ENCODE measurements at regions not wholly inside any gene's neighbourhood (a gene's known extent, or its start where the extent isn't known, plus 50 kb on each side); places are given as distances from the start of the nearest gene placed in this dataset.

DNA sequence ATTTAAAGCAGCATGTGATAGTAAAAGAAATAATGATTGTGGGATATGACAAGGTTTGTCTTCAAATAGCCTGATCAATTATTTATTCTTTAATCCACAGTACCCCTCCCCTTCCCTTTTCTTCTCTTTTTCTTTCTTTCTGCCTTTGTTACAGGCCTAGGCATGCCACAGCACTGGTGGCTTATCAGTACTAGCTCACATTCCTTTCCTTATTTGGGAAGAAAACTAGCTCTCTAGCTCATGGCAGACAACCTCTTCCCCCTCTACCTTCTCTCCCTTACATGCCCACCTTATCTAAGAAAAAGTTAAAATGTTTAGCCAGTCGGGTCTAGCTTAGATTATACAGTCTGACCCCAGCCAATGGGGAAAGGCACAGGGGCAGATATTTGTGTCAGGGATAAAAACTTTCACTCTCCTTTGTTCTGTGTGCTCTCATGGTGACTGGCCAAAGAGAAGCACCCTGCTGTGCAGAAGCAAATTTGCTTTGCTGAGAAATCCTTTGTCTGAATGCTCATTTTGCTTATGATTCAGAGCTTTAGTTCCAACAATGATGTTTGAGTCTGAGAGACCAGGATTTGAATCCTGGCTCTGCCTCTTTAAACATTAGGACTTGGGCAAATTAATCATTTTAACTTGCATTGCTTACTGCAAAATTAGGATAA is 75.8 kb upstream of the CDH12 start:
- Mint-ChIP-seq H3K4me3 (no peak overlapping the region), H3K36me3 (no peaks in the 10 kb centered on the region), H3K27me3 (no peaks in the 10 kb centered on the region), H3K27ac (no peak overlapping the region), H3K9me3 (peaks cover 0 to 32% (median 19%) of the 10 kb centered on the region in 11 donors), H3K4me1 (no peaks in the 10 kb centered on the region)
- intact Hi-C loops (cut with micrococcal nuclease) = no loop called here
- H3K4me1 ChIP-seq (ENCODE audit: control insufficient read depth in 2 of 2, insufficient read depth in 2 of 2, low read length in 2 of 2) = no peaks in the 10 kb centered on the region
- POLR2A ChIA-PET = no interaction called here
- H3K4me3 ChIP-seq (ENCODE audit: low read length) = no peak overlapping the region
- CTCF ChIA-PET = interaction anchor here (0.6 kb wide), 1 partner anchor 74 kb away, joined by 3 read pairs; no protein-coding TSS in a partner anchor
- no peaks in the 10 kb centered on the region for H3K27me3 ChIP-seq (ENCODE audit: control insufficient read depth in 2 of 2, insufficient read depth in 2 of 2, low read length in 2 of 2)
- no peaks in the 10 kb centered on the region for H3K36me3 ChIP-seq (ENCODE audit: control insufficient read depth in 2 of 3, insufficient read depth in 3 of 3, low read length in 3 of 3)
- DNase-seq (no peak), ATAC-seq (no peak)
- no peak overlapping the region for H3K27ac ChIP-seq (ENCODE audit: low read depth, low read length)
- H3K9me3 ChIP-seq (ENCODE audit: control insufficient read depth in 2 of 3, low read length in 3 of 3) = no peaks in the 10 kb centered on the region

DNA sequence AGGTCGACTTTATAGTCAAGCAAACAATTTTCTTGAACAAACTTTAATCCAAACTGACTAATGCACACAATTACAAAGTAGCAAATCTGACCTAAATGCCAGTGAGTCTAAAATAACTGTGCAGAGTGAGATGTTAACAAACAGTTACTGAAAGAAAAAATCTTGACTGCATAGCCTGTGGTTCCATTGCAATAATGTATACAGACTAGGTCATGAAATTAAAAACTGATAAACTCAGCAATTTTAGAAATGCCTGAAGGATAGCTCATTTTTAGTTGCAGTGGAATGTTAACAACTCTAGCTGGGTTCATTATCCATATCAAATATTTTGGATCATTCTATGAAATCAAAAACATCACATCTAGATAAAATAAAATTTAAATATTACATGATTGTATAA is 73.4 kb upstream of the CDH12 start:
- no peak for ATAC-seq
- Histone ChIP-seq H3K36me3 (ENCODE audit: control insufficient read depth in 2 of 3, insufficient read depth in 3 of 3, low read length in 3 of 3) (no peaks in the 10 kb centered on the region), H3K4me1 (ENCODE audit: control insufficient read depth in 2 of 2, insufficient read depth in 2 of 2, low read length in 2 of 2) (no peaks in the 10 kb centered on the region), H3K27me3 (ENCODE audit: control insufficient read depth in 2 of 2, insufficient read depth in 2 of 2, low read length in 2 of 2) (no peaks in the 10 kb centered on the region), H3K9me3 (ENCODE audit: control insufficient read depth in 2 of 3, low read length in 3 of 3) (no peaks in the 10 kb centered on the region), H3K27ac (ENCODE audit: low read depth, low read length) (no peak overlapping the region), H3K4me3 (ENCODE audit: low read length) (no peak overlapping the region)
- ChIA-PET POLR2A (no interaction called here), CTCF (no interaction called here)
- intact Hi-C loops (cut with micrococcal nuclease) = no loop called here
- Mint-ChIP-seq H3K4me1 (no peaks in the 10 kb centered on the region), H3K36me3 (no peaks in the 10 kb centered on the region), H3K4me3 (no peak overlapping the region), H3K27me3 (no peaks in the 10 kb centered on the region), H3K27ac (no peak overlapping the region), H3K9me3 (peaks cover 0 to 41% (median 8%) of the 10 kb centered on the region in 11 donors)
- DNase-seq = no peak

- Histone ChIP-seq H3K4me1 (ENCODE audit: control insufficient read depth in 2 of 2, insufficient read depth in 2 of 2, low read length in 2 of 2) (no peaks in the 10 kb centered on the region), H3K9me3 (ENCODE audit: control insufficient read depth in 2 of 3, low read length in 3 of 3) (no peaks in the 10 kb centered on the region), H3K27ac (ENCODE audit: low read depth, low read length) (no peak overlapping the region), H3K36me3 (ENCODE audit: control insufficient read depth in 2 of 3, insufficient read depth in 3 of 3, low read length in 3 of 3) (no peaks in the 10 kb centered on the region), H3K4me3 (ENCODE audit: low read length) (no peak overlapping the region), H3K27me3 (ENCODE audit: control insufficient read depth in 2 of 2, insufficient read depth in 2 of 2, low read length in 2 of 2) (no peaks in the 10 kb centered on the region)
- H3K36me3 Mint-ChIP-seq = no peaks in the 10 kb centered on the region
- ATAC-seq (no peak), DNase-seq (no peak)
- CTCF ChIA-PET = no interaction called here
- H3K4me3 Mint-ChIP-seq = no peak overlapping the region
- no peak overlapping the region for H3K27ac Mint-ChIP-seq
- no peaks in the 10 kb centered on the region for H3K4me1 Mint-ChIP-seq
- peaks cover 2 to 23% (median 5%) of the 10 kb centered on the region in 11 donors for H3K9me3 Mint-ChIP-seq
- H3K27me3 Mint-ChIP-seq = no peaks in the 10 kb centered on the region
- intact Hi-C loops (cut with micrococcal nuclease) = no loop called here
- POLR2A ChIA-PET = no interaction called here
Observed at GRCh38 chr5:22918511-22918910, 65.4 kb upstream of the CDH12 start.

DNA sequence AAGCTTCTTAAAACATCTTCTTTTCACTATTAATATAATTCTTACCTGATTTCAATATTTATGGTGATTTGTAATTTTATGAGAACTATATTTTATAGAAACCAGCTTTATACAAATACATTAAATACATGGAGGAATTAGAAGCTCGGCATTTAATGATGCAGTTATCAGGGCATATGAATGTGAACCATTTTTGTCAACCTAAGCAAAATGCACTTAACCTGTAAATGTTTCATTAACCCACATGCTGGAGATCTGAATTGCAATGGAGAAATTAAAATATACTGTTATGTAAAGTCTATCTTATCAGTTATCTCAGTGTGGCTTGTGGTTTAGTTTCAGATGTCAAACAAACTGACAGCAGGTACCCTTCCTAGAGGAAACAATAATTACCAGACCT is 63.2 kb upstream of the CDH12 start:
- H3K27ac Mint-ChIP-seq = no peak overlapping the region
- H3K36me3 Mint-ChIP-seq = no peaks in the 10 kb centered on the region
- POLR2A ChIA-PET = no interaction called here
- H3K27me3 Mint-ChIP-seq = no peaks in the 10 kb centered on the region
- DNase-seq (no peak), ATAC-seq (no peak)
- H3K9me3 Mint-ChIP-seq = peaks cover 0 to 17% (median 5%) of the 10 kb centered on the region in 11 donors
- no peaks in the 10 kb centered on the region for H3K4me1 Mint-ChIP-seq
- no peaks in the 10 kb centered on the region for H3K4me1 ChIP-seq (ENCODE audit: control insufficient read depth in 2 of 2, insufficient read depth in 2 of 2, low read length in 2 of 2)
- no peaks in the 10 kb centered on the region for H3K36me3 ChIP-seq (ENCODE audit: control insufficient read depth in 2 of 3, insufficient read depth in 3 of 3, low read length in 3 of 3)
- intact Hi-C loops (cut with micrococcal nuclease) = no loop called here
- no peak overlapping the region for H3K4me3 Mint-ChIP-seq
- no peak overlapping the region for H3K4me3 ChIP-seq (ENCODE audit: low read length)
- H3K9me3 ChIP-seq (ENCODE audit: control insufficient read depth in 2 of 3, low read length in 3 of 3) = no peaks in the 10 kb centered on the region
- no peaks in the 10 kb centered on the region for H3K27me3 ChIP-seq (ENCODE audit: control insufficient read depth in 2 of 2, insufficient read depth in 2 of 2, low read length in 2 of 2)
- no peak overlapping the region for H3K27ac ChIP-seq (ENCODE audit: low read depth, low read length)
- CTCF ChIA-PET = no interaction called here

DNA sequence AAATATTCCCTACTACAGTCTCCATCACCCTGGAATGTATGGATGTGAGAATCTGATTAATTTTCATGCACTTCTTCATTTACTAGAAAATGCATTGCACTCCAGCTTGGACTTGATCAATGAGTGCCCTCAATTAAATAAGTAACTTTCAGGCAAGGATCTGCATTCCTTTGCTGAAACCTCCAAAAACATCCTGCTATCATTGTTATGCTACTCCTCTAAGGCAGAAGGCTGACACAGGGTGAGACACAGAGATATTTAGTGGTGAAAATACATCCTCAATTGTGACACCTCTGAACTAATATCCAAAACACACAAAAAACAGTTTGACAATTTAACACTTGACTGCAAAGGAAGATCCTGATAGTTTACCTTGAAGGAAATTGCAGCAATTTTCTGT is 57.9 kb upstream of the CDH12 start:
- Histone ChIP-seq H3K4me3 (ENCODE audit: low read length) (no peak overlapping the region), H3K4me1 (ENCODE audit: control insufficient read depth in 2 of 2, insufficient read depth in 2 of 2, low read length in 2 of 2) (no peaks in the 10 kb centered on the region), H3K27ac (ENCODE audit: low read depth, low read length) (no peak overlapping the region), H3K9me3 (ENCODE audit: control insufficient read depth in 2 of 3, low read length in 3 of 3) (no peaks in the 10 kb centered on the region), H3K27me3 (ENCODE audit: control insufficient read depth in 2 of 2, insufficient read depth in 2 of 2, low read length in 2 of 2) (no peaks in the 10 kb centered on the region), H3K36me3 (ENCODE audit: control insufficient read depth in 2 of 3, insufficient read depth in 3 of 3, low read length in 3 of 3) (no peaks in the 10 kb centered on the region)
- Mint-ChIP-seq H3K27ac (no peak overlapping the region), H3K36me3 (no peaks in the 10 kb centered on the region), H3K9me3 (peaks cover 0 to 11% (median 1%) of the 10 kb centered on the region in 11 donors), H3K27me3 (no peaks in the 10 kb centered on the region), H3K4me3 (no peak overlapping the region), H3K4me1 (no peaks in the 10 kb centered on the region)
- ChIA-PET CTCF (no interaction called here), POLR2A (no interaction called here)
- intact Hi-C loops (cut with micrococcal nuclease) = no loop called here
- no peak for DNase-seq
- no peak for ATAC-seq

GRCh38 chr5:22910523-22910922 is 57.4 kb upstream of the CDH12 start:
- H3K27me3 ChIP-seq (ENCODE audit: control insufficient read depth in 2 of 2, insufficient read depth in 2 of 2, low read length in 2 of 2) = no peaks in the 10 kb centered on the region
- Mint-ChIP-seq H3K9me3 (peaks cover 0 to 11% (median 2%) of the 10 kb centered on the region in 11 donors), H3K4me1 (no peaks in the 10 kb centered on the region), H3K36me3 (no peaks in the 10 kb centered on the region), H3K27me3 (no peaks in the 10 kb centered on the region), H3K4me3 (no peak overlapping the region), H3K27ac (no peak overlapping the region)
- no peaks in the 10 kb centered on the region for H3K36me3 ChIP-seq (ENCODE audit: control insufficient read depth in 2 of 3, insufficient read depth in 3 of 3, low read length in 3 of 3)
- DNase-seq (no peak), ATAC-seq (no peak)
- H3K9me3 ChIP-seq (ENCODE audit: control insufficient read depth in 2 of 3, low read length in 3 of 3) = no peaks in the 10 kb centered on the region
- no peak overlapping the region for H3K4me3 ChIP-seq (ENCODE audit: low read length)
- ChIA-PET CTCF (no interaction called here), POLR2A (no interaction called here)
- H3K4me1 ChIP-seq (ENCODE audit: control insufficient read depth in 2 of 2, insufficient read depth in 2 of 2, low read length in 2 of 2) = no peaks in the 10 kb centered on the region
- intact Hi-C loops (cut with micrococcal nuclease) = no loop called here
- H3K27ac ChIP-seq (ENCODE audit: low read depth, low read length) = no peak overlapping the region

DNA sequence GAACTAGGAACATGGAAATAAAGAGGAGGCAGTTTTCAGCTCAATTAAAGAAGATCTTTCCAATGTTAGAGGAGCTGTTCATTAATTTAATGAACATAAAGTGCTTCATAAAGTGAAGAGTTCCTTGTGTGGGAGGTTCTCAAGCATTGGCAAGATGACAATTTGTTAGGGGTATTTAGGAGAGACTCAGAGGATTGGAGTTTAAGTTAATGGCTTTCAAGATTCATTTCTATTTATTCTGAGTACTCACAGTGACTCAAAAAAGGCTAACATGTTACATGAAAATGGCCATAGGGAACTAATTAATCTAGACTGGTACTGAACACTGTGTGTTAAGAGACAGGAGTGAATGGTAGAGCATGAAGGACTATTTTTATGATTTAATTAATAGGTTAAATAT is 55.4 kb upstream of the CDH12 start:
- Mint-ChIP-seq H3K27me3 (no peaks in the 10 kb centered on the region), H3K4me3 (no peak overlapping the region), H3K36me3 (no peaks in the 10 kb centered on the region), H3K27ac (no peak overlapping the region), H3K4me1 (no peaks in the 10 kb centered on the region), H3K9me3 (peaks cover 0 to 6% (median 2%) of the 10 kb centered on the region in 11 donors)
- ChIA-PET POLR2A (no interaction called here), CTCF (no interaction called here)
- DNase-seq (no peak), ATAC-seq (no peak)
- no peaks in the 10 kb centered on the region for H3K4me1 ChIP-seq (ENCODE audit: control insufficient read depth in 2 of 2, insufficient read depth in 2 of 2, low read length in 2 of 2)
- H3K27ac ChIP-seq (ENCODE audit: low read depth, low read length) = no peak overlapping the region
- intact Hi-C loops (cut with micrococcal nuclease) = no loop called here
- no peaks in the 10 kb centered on the region for H3K9me3 ChIP-seq (ENCODE audit: control insufficient read depth in 2 of 3, low read length in 3 of 3)
- no peak overlapping the region for H3K4me3 ChIP-seq (ENCODE audit: low read length)
- H3K36me3 ChIP-seq (ENCODE audit: control insufficient read depth in 2 of 3, insufficient read depth in 3 of 3, low read length in 3 of 3) = no peaks in the 10 kb centered on the region
- no peaks in the 10 kb centered on the region for H3K27me3 ChIP-seq (ENCODE audit: control insufficient read depth in 2 of 2, insufficient read depth in 2 of 2, low read length in 2 of 2)
